ENCODE measurements at regions not wholly inside any gene's neighbourhood (a gene's known extent, or its start where the extent isn't known, plus 50 kb on each side); places are given as distances from the start of the nearest gene placed in this dataset.

DNA sequence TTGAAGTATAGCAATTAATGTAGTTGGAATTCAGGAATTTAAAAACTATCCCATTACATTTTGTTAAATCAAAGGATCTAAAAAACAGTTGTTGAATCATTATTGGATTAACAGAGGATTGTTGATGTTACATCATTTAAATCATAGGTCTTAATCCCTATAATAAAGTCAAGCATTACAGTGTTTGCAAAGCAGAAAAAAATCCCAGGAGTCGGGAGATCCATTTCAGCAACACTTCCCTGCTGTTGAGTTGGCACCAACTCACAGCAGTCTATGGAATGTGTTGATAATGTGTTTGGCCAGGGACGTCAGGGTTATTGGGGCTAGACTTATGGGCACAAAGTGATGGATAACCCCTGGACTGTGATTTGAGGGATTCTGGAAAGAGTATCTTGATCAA lies 99.1 kb upstream of the TMTC1 start:
- Mint-ChIP-seq H3K36me3 (ENCODE audit: low read depth) (no peaks in the 10 kb centered on the region), H3K9me3 (peaks cover 7% of the 10 kb centered on the region), H3K4me3 (no peak overlapping the region), H3K4me1 (ENCODE audit: low read depth) (no peaks in the 10 kb centered on the region), H3K27ac (no peak overlapping the region), H3K27me3 (ENCODE audit: low read depth) (no peaks in the 10 kb centered on the region)
- no peak for DNase-seq (ENCODE audit: low spot score)

DNA sequence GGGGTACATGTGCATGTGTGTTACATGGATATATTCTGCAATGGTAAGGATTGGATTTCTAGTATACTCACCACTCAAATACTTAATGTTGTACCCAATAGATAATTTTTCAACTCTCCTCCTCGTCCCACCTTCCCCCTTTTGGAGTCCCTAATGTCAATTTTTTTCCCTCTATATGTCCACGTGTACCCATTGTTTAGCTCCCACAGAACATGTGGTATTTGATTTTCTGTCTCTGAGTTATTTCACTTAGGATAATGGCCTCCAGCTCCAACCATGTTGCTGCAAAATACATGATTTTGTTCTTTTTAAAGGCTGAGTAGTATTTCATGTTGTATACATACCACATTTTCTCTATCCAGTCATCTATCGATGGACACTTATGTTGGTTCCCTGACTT lies 97.2 kb upstream of the TMTC1 start:
- peaks cover 7% of the 10 kb centered on the region for H3K9me3 Mint-ChIP-seq
- no peaks in the 10 kb centered on the region for H3K36me3 Mint-ChIP-seq (ENCODE audit: low read depth)
- no peaks in the 10 kb centered on the region for H3K4me1 Mint-ChIP-seq (ENCODE audit: low read depth)
- no peak for DNase-seq (ENCODE audit: low spot score)
- H3K27ac Mint-ChIP-seq: no peak overlapping the region
- H3K27me3 Mint-ChIP-seq (ENCODE audit: low read depth): no peaks in the 10 kb centered on the region
- no peak overlapping the region for H3K4me3 Mint-ChIP-seq

DNA sequence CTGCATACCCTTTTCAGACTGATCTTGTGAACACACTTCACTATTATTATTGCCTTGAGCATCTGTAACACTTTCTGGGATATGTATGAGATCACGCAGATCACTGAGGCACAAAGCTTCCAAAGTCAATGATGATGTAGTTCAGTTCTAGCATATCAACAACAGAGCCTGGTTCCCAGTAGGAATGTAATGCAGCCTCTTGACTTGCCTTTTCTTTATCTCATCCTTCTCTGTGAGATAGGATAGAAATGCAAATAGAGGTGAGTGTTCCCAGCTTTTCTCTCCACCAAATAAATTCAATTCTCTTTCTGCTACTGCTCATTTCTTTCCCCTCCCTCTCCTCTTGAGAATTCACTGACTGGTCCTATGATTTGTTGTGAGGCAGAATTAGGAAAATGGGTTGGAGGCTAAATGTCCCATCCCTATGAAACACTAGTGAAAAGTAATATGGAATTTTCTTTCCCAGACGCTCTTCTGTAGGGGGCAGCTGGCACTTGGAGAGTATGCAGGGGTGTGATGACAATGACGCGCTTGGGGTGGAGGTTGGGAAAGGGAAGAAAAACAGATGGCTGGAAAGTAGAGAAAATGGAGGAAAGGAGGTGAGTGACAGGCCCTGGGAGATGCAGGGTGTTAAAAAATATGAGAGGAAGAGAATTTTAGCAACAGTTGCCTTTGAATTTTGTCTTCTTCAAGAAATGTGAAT lies 96.0 kb upstream of the TMTC1 start:
- no peak for DNase-seq (ENCODE audit: low spot score)

DNA sequence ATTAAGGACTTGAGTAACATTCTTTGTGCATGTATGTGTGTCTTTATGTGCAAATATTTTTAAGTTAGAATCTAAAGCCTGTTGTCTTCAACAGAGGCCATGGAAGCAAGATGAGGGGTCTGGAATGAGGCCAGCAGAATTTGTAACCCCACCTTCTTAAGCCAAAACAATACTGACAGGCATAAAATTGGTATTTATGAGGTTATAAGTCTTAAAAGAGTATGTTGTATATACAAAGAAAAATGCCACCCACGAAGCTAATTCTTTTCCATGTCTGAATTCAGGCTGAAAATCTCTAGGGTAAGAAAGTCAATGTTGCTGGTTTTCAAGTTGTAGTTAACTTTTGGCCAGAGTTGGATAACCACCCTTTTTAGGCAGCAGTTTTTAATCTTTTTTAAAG lies 86.2 kb upstream of the TMTC1 start:
- no peak for DNase-seq (ENCODE audit: low spot score)
- H3K4me3 Mint-ChIP-seq: no peak overlapping the region
- peaks cover 5% of the 10 kb centered on the region for H3K9me3 Mint-ChIP-seq
- no peaks in the 10 kb centered on the region for H3K4me1 Mint-ChIP-seq (ENCODE audit: low read depth)
- no peaks in the 10 kb centered on the region for H3K27me3 Mint-ChIP-seq (ENCODE audit: low read depth)
- H3K36me3 Mint-ChIP-seq (ENCODE audit: low read depth): no peaks in the 10 kb centered on the region
- no peak overlapping the region for H3K27ac Mint-ChIP-seq

More for the DNA sequence above, 96.0 kb upstream of the TMTC1 start:
- no peak overlapping the region for H3K27ac Mint-ChIP-seq
- H3K36me3 Mint-ChIP-seq (ENCODE audit: low read depth): no peaks in the 10 kb centered on the region
- H3K4me3 Mint-ChIP-seq: no peak overlapping the region
- H3K27me3 Mint-ChIP-seq (ENCODE audit: low read depth): no peaks in the 10 kb centered on the region
- H3K4me1 Mint-ChIP-seq (ENCODE audit: low read depth): no peaks in the 10 kb centered on the region
- peaks cover 10% of the 10 kb centered on the region for H3K9me3 Mint-ChIP-seq

DNA sequence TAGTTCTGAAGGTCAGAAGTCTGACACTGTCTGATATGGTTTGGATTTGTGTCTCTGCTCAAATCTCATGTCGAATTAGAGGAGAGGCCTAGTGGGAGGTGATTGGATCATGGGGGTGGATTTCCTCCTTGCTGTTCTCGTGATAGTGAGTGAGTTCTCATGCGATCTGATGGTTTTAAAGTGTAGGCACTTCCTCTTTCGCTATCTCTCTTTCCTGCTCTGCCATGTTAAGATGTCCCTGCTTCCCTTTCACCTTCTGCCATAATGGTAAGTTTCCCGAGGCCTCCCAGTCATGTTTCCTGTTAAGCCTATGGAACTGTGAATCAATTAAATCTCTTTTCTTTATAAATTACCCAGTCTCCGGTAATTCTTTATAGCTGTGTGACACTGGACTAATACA lies 84.1 kb upstream of the TMTC1 start:
- peaks cover 5% of the 10 kb centered on the region for H3K9me3 Mint-ChIP-seq
- no peak for DNase-seq (ENCODE audit: low spot score)
- H3K27ac Mint-ChIP-seq: no peak overlapping the region
- H3K4me3 Mint-ChIP-seq: no peak overlapping the region
- H3K27me3 Mint-ChIP-seq (ENCODE audit: low read depth): no peaks in the 10 kb centered on the region
- no peaks in the 10 kb centered on the region for H3K4me1 Mint-ChIP-seq (ENCODE audit: low read depth)
- H3K36me3 Mint-ChIP-seq (ENCODE audit: low read depth): no peaks in the 10 kb centered on the region

DNA sequence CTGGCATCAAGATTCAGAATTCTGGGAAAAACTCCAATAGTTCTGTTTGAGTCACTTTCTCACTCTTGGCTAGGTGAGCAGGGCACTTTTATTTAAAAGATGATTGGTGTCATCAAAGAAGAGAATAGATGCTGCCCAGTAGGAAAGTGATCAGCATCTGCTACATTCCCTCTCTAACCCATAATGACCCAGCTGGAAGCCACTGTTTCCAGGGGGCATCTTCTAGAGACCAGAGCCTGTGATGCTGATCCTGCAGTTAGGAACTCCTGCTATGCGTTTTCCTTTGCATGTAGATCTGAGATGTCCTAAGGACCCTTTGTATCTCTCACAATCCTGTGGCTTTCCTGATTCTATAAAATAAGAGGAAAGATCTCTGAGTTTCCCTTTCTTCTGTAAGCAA lies 79.9 kb upstream of the TMTC1 start:
- Mint-ChIP-seq H3K4me3 (no peak overlapping the region), H3K27ac (no peak overlapping the region), H3K4me1 (ENCODE audit: low read depth) (no peaks in the 10 kb centered on the region), H3K36me3 (ENCODE audit: low read depth) (no peaks in the 10 kb centered on the region), H3K27me3 (ENCODE audit: low read depth) (no peaks in the 10 kb centered on the region), H3K9me3 (peaks cover 5% of the 10 kb centered on the region)
- DNase-seq (ENCODE audit: low spot score): no peak

DNA sequence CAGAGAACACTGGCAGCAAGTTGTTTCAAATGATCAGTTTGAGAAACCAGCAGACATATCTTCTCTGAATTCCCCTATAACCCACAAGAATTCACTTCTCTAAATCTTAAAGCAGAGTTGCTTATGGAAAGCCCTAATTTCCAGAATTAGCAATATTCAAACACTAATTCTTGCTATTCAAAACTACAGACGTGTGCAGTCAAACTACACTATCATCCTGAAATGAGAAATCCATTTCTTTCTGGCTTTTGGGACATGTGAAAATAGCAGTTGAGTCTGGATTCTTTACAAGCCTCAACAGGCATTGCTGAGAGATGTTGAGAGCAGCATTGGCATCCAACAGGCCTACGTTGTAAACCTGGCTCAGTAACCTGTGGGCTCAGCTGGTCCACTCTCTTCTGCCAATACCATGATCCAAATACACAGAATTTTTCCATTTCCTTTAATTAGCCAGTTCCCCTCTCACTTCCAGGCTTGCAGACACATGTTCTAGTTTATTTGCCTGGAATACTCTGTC lies 74.6 kb upstream of the TMTC1 start:
- H3K27ac Mint-ChIP-seq: no peak overlapping the region
- H3K9me3 Mint-ChIP-seq: no peaks in the 10 kb centered on the region
- H3K36me3 Mint-ChIP-seq (ENCODE audit: low read depth): no peaks in the 10 kb centered on the region
- H3K4me3 Mint-ChIP-seq: no peak overlapping the region
- no peaks in the 10 kb centered on the region for H3K4me1 Mint-ChIP-seq (ENCODE audit: low read depth)
- no peak for DNase-seq (ENCODE audit: low spot score)
- H3K27me3 Mint-ChIP-seq (ENCODE audit: low read depth): no peaks in the 10 kb centered on the region

DNA sequence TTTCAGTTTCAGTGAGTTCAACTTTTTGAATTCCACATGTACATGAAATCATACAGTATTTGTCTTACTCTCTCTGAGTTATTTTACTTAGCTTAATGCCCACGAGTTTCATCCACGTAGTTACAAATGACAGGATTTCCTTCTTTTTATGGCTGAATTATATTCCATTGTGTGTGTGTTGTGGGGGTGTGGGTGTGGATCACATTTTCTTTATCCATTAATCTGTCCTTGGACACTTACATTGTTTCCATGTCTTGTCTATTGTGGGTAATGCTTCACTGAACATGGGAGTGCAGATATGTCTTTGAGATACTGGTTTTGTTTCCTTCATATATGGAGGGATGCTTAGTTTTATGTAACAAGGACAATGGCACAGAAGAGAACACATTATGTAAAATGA lies 63.5 kb upstream of the TMTC1 start:
- Mint-ChIP-seq H3K4me1 (ENCODE audit: low read depth) (no peaks in the 10 kb centered on the region), H3K27ac (no peak overlapping the region), H3K9me3 (peaks cover 5% of the 10 kb centered on the region), H3K36me3 (ENCODE audit: low read depth) (no peaks in the 10 kb centered on the region), H3K27me3 (ENCODE audit: low read depth) (no peaks in the 10 kb centered on the region), H3K4me3 (no peak overlapping the region)
- DNase-seq (ENCODE audit: low spot score): no peak

DNA sequence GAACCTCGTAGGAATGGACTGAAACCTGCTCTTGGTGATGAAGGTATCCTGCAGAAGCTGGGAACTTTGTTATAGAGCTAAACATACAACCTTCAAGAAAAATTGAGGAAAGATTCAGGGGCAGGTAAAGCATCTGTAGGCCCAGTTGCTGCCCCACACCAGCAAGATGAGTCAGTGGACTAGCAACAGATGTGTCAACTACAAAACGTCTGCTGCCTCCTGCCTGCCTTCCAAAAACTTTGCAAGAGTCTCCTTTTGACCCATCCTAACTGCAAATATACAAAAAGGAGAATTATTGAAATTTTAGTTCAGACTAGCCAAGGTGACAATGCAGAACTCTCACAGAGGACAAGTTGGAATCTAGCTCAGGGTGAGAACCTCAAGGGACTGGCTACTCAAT lies 60.9 kb upstream of the TMTC1 start:
- no peaks in the 10 kb centered on the region for H3K36me3 Mint-ChIP-seq (ENCODE audit: low read depth)
- H3K27me3 Mint-ChIP-seq (ENCODE audit: low read depth): no peaks in the 10 kb centered on the region
- no peak overlapping the region for H3K4me3 Mint-ChIP-seq
- no peak for DNase-seq (ENCODE audit: low spot score)
- H3K27ac Mint-ChIP-seq: no peak overlapping the region
- H3K4me1 Mint-ChIP-seq (ENCODE audit: low read depth): no peaks in the 10 kb centered on the region
- H3K9me3 Mint-ChIP-seq: peaks cover 9% of the 10 kb centered on the region

DNA sequence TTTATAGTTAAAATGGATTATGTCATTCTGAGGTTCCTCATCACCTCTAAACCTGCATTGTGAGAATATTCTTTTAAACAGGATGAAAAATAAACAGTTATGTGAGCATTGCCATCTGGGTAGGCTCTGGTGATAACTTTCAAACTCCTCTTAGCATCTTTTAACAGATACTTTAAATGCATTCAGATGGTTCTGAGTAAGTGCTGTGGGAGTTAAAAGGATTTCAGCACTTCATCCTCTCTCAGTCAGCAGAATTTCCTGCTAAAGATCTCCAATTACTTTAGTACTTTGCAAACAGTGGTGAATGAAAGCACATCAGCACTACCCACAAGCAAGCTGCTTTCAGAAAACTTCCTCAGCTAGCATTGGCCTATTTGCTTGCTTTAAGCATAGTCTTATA lies 59.3 kb upstream of the TMTC1 start:
- Mint-ChIP-seq H3K4me1 (ENCODE audit: low read depth) (no peaks in the 10 kb centered on the region), H3K36me3 (ENCODE audit: low read depth) (no peaks in the 10 kb centered on the region), H3K27me3 (ENCODE audit: low read depth) (no peaks in the 10 kb centered on the region), H3K4me3 (no peak overlapping the region), H3K9me3 (peaks cover 19% of the 10 kb centered on the region), H3K27ac (no peak overlapping the region)
- no peak for DNase-seq (ENCODE audit: low spot score)

DNA sequence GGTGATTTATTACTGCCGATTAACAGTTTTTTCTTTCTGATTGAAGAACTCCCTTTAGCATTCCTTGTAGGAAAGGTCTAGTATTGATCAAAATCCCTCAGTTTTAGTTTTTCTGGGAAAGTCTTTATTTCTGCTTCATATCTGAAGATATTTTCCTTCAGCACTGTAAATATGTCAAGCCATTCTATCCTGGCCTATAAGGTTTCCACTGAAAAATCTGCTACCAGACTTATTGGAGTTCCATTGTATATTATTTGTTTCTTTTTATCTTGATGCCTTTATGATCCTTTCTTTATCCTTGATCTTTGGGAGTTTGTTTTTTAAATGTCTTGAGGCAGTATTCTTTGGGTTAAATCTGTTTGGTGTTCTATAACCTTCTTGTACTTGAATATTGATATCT lies 55.0 kb upstream of the TMTC1 start:
- H3K27me3 Mint-ChIP-seq (ENCODE audit: low read depth): no peaks in the 10 kb centered on the region
- H3K9me3 Mint-ChIP-seq: peaks cover 30% of the 10 kb centered on the region
- no peaks in the 10 kb centered on the region for H3K4me1 Mint-ChIP-seq (ENCODE audit: low read depth)
- no peak overlapping the region for H3K4me3 Mint-ChIP-seq
- no peak for DNase-seq (ENCODE audit: low spot score)
- no peaks in the 10 kb centered on the region for H3K36me3 Mint-ChIP-seq (ENCODE audit: low read depth)
- no peak overlapping the region for H3K27ac Mint-ChIP-seq

Measured in T-helper 2 cell treated with Interferon-gamma antibody and Interleukin-4, amounts not matched to agents 5 μg/mL and 100 μg/mL, for 36 hours (primary cell).